ENCODE measurements at regions not wholly inside any gene's neighbourhood (a gene's known extent, or its start where the extent isn't known, plus 50 kb on each side); places are given as distances from the start of the nearest gene placed in this dataset.

DNA sequence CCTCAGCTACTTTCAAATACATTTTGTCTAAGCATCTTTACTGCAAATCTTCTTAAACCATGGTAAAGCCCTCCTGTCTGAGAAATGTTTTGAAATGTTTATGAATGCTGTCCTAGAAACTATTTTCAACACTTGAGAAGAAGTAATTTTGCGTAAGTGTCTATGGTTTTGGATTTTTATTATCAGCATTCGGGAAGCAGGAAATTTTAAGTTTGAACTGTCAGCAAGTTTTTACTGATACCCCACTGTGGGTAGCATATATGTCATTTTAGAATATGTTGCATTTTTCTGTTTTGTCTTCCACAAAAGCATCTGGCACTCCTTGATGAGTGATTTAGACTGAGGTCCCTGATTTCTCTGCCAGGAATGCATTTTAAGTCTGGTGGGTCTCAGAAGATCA lies 302.4 kb upstream of the GIMD1 start:
- H3K36me3 Mint-ChIP-seq, result no peaks in the 10 kb centered on the region
- DNase-seq (no peak), ATAC-seq (ENCODE audit: low read depth in 2 of 2) (no peak)
- no peak overlapping the region for H3K4me3 ChIP-seq (ENCODE audit: low read depth, low read length)
- no peaks in the 10 kb centered on the region for H3K27me3 ChIP-seq (ENCODE audit: control insufficient read depth, insufficient read depth, low read length)
- H3K27ac ChIP-seq (ENCODE audit: insufficient read depth, low read length, poor library complexity, severe bottlenecking), result no peak overlapping the region
- H3K9me3 Mint-ChIP-seq, result peaks cover 0 to 19% (median 4%) of the 10 kb centered on the region in 7 donors
- no peaks in the 10 kb centered on the region for H3K4me1 ChIP-seq (ENCODE audit: control insufficient read depth, insufficient read depth, low read length, poor library complexity, severe bottlenecking)
- no peaks in the 10 kb centered on the region for H3K36me3 ChIP-seq (ENCODE audit: control insufficient read depth, insufficient read depth, low read length)
- H3K4me1 Mint-ChIP-seq, result no peaks in the 10 kb centered on the region
- H3K9me3 ChIP-seq (ENCODE audit: control insufficient read depth in 2 of 2, low read length in 2 of 2), result no peaks in the 10 kb centered on the region
- H3K27me3 Mint-ChIP-seq, result no peaks in the 10 kb centered on the region
- no peak overlapping the region for H3K27ac Mint-ChIP-seq
- no peak overlapping the region for H3K4me3 Mint-ChIP-seq

DNA sequence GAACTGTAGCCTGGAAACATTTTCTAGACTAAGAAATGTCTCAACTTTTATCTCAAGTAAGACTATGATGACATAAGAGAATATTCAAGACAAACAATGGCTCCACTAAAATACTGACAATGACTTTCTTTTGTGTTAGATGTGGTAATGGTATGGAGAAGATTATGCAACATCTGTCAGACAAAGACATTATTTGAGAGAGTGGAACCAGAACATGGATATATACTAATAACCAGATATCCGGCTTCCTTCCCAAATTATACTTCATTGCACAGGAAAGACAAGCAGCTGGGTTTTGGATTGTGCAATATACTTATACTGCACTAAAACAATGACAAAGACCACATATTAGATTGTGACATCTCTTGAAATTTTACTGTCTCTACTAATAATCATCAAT lies 290.8 kb upstream of the GIMD1 start:
- H3K4me1 ChIP-seq (ENCODE audit: control insufficient read depth, insufficient read depth, low read length, poor library complexity, severe bottlenecking), result no peaks in the 10 kb centered on the region
- H3K4me3 ChIP-seq (ENCODE audit: low read depth, low read length), result no peak overlapping the region
- no peak for ATAC-seq (ENCODE audit: low read depth in 2 of 2)
- Mint-ChIP-seq H3K36me3 (no peaks in the 10 kb centered on the region), H3K27me3 (no peaks in the 10 kb centered on the region), H3K4me1 (no peaks in the 10 kb centered on the region), H3K27ac (no peak overlapping the region), H3K9me3 (peaks cover 0 to 2% (median 0%) of the 10 kb centered on the region in 7 donors), H3K4me3 (no peak overlapping the region)
- no peak for DNase-seq
- H3K27ac ChIP-seq (ENCODE audit: insufficient read depth, low read length, poor library complexity, severe bottlenecking), result no peak overlapping the region
- no peaks in the 10 kb centered on the region for H3K9me3 ChIP-seq (ENCODE audit: control insufficient read depth in 2 of 2, low read length in 2 of 2)
- H3K27me3 ChIP-seq (ENCODE audit: control insufficient read depth, insufficient read depth, low read length), result no peaks in the 10 kb centered on the region
- no peaks in the 10 kb centered on the region for H3K36me3 ChIP-seq (ENCODE audit: control insufficient read depth, insufficient read depth, low read length)

GRCh38 chr4:106652095-106652494 lies 283.5 kb upstream of the GIMD1 start:
- H3K27me3 Mint-ChIP-seq, result no peaks in the 10 kb centered on the region
- H3K27ac Mint-ChIP-seq, result no peak overlapping the region
- Histone ChIP-seq H3K4me3 (ENCODE audit: low read depth, low read length) (no peak overlapping the region), H3K36me3 (ENCODE audit: control insufficient read depth, insufficient read depth, low read length) (no peaks in the 10 kb centered on the region), H3K27me3 (ENCODE audit: control insufficient read depth, insufficient read depth, low read length) (no peaks in the 10 kb centered on the region), H3K4me1 (ENCODE audit: control insufficient read depth, insufficient read depth, low read length, poor library complexity, severe bottlenecking) (no peaks in the 10 kb centered on the region), H3K9me3 (ENCODE audit: control insufficient read depth in 2 of 2, low read length in 2 of 2) (no peaks in the 10 kb centered on the region), H3K27ac (ENCODE audit: insufficient read depth, low read length, poor library complexity, severe bottlenecking) (no peak overlapping the region)
- ATAC-seq (ENCODE audit: low read depth in 2 of 2), result no peak
- H3K9me3 Mint-ChIP-seq, result peaks cover 0 to 8% (median 5%) of the 10 kb centered on the region in 7 donors
- DNase-seq, result no peak
- no peaks in the 10 kb centered on the region for H3K4me1 Mint-ChIP-seq
- no peaks in the 10 kb centered on the region for H3K36me3 Mint-ChIP-seq
- H3K4me3 Mint-ChIP-seq, result no peak overlapping the region

DNA sequence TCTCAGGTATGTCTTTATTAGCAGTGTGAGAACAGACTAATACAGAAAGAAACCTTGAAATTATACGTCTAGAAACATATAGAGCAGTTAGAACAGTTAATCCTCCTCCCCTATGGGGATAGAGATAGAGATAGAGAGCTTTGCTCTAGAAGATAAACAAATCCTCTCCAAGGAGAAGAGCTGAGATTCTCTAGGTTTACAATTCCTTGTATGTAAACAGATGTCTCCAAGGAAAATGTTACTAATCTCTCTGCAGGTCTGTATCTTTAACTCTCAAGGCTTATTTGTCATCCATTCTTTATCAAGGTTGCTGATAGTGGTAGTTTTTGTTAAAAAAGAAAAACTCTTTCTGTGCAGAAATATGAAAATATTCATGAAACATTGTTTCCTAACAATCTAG lies 282.1 kb upstream of the GIMD1 start:
- H3K4me1 Mint-ChIP-seq, result no peaks in the 10 kb centered on the region
- Histone ChIP-seq H3K4me1 (ENCODE audit: control insufficient read depth, insufficient read depth, low read length, poor library complexity, severe bottlenecking) (no peaks in the 10 kb centered on the region), H3K27me3 (ENCODE audit: control insufficient read depth, insufficient read depth, low read length) (no peaks in the 10 kb centered on the region), H3K27ac (ENCODE audit: insufficient read depth, low read length, poor library complexity, severe bottlenecking) (no peak overlapping the region), H3K36me3 (ENCODE audit: control insufficient read depth, insufficient read depth, low read length) (no peaks in the 10 kb centered on the region), H3K9me3 (ENCODE audit: control insufficient read depth in 2 of 2, low read length in 2 of 2) (no peaks in the 10 kb centered on the region), H3K4me3 (ENCODE audit: low read depth, low read length) (no peak overlapping the region)
- no peaks in the 10 kb centered on the region for H3K36me3 Mint-ChIP-seq
- no peak overlapping the region for H3K4me3 Mint-ChIP-seq
- no peak for ATAC-seq (ENCODE audit: low read depth in 2 of 2)
- no peak overlapping the region for H3K27ac Mint-ChIP-seq
- no peaks in the 10 kb centered on the region for H3K27me3 Mint-ChIP-seq
- H3K9me3 Mint-ChIP-seq, result peaks cover 0 to 8% (median 5%) of the 10 kb centered on the region in 7 donors
- no peak for DNase-seq

DNA sequence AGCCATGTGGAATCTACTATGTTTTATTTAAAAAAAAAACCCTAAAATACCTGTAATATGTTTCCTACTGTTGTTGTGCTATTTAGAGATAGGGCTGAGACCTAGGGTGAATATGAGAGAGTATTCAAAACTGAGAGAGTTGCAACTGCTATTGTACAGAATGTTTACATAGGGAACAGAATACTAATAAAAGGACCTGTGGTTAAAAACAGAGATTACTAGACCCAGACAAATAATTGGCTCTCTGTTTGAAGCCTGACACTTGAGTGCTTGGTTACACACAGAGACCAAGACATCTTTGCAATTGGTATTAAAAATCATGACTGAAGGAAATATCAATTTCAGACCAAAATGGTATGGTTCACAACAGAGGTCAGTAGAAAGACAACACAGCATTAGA lies 278.9 kb upstream of the GIMD1 start:
- no peak overlapping the region for H3K4me3 ChIP-seq (ENCODE audit: low read depth, low read length)
- no peaks in the 10 kb centered on the region for H3K36me3 Mint-ChIP-seq
- H3K9me3 Mint-ChIP-seq, result peaks cover 0 to 19% (median 7%) of the 10 kb centered on the region in 7 donors
- no peak overlapping the region for H3K27ac Mint-ChIP-seq
- H3K4me3 Mint-ChIP-seq, result no peak overlapping the region
- H3K36me3 ChIP-seq (ENCODE audit: control insufficient read depth, insufficient read depth, low read length), result no peaks in the 10 kb centered on the region
- no peaks in the 10 kb centered on the region for H3K4me1 Mint-ChIP-seq
- DNase-seq, result no peak
- H3K27ac ChIP-seq (ENCODE audit: insufficient read depth, low read length, poor library complexity, severe bottlenecking), result no peak overlapping the region
- no peak for ATAC-seq (ENCODE audit: low read depth in 2 of 2)
- no peaks in the 10 kb centered on the region for H3K27me3 ChIP-seq (ENCODE audit: control insufficient read depth, insufficient read depth, low read length)
- no peaks in the 10 kb centered on the region for H3K27me3 Mint-ChIP-seq
- H3K4me1 ChIP-seq (ENCODE audit: control insufficient read depth, insufficient read depth, low read length, poor library complexity, severe bottlenecking), result no peaks in the 10 kb centered on the region
- no peaks in the 10 kb centered on the region for H3K9me3 ChIP-seq (ENCODE audit: control insufficient read depth in 2 of 2, low read length in 2 of 2)

DNA sequence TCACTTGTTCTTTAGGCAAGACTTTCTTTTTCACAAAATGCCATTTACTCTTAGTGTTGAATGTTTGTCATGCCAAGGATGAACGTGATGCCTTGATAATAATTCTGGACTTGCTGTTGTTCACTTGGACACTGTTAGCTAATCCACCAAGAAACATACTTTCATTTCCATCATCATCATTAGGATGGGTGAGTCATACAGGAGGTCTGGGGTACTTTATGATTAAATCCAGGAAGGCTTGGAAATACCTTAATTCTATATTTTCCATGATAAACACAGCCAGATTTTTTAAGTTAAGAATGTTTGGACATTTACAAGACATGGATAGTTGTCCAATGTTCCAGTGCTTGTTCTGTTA lies 260.7 kb upstream of the GIMD1 start:
- H3K27ac ChIP-seq (ENCODE audit: insufficient read depth, low read length, poor library complexity, severe bottlenecking), result no peak overlapping the region
- H3K9me3 ChIP-seq (ENCODE audit: control insufficient read depth in 2 of 2, low read length in 2 of 2), result no peaks in the 10 kb centered on the region
- no peaks in the 10 kb centered on the region for H3K4me1 Mint-ChIP-seq
- no peaks in the 10 kb centered on the region for H3K27me3 Mint-ChIP-seq
- no peaks in the 10 kb centered on the region for H3K36me3 ChIP-seq (ENCODE audit: control insufficient read depth, insufficient read depth, low read length)
- DNase-seq, result no peak
- no peaks in the 10 kb centered on the region for H3K36me3 Mint-ChIP-seq
- H3K4me1 ChIP-seq (ENCODE audit: control insufficient read depth, insufficient read depth, low read length, poor library complexity, severe bottlenecking), result no peaks in the 10 kb centered on the region
- no peak overlapping the region for H3K27ac Mint-ChIP-seq
- H3K4me3 ChIP-seq (ENCODE audit: low read depth, low read length), result no peak overlapping the region
- H3K27me3 ChIP-seq (ENCODE audit: control insufficient read depth, insufficient read depth, low read length), result no peaks in the 10 kb centered on the region
- ATAC-seq (ENCODE audit: low read depth in 2 of 2), result no peak
- no peak overlapping the region for H3K4me3 Mint-ChIP-seq
- peaks cover 0 to 7% (median 4%) of the 10 kb centered on the region in 7 donors for H3K9me3 Mint-ChIP-seq

- Mint-ChIP-seq H3K9me3 (peaks cover 0 to 7% (median 4%) of the 10 kb centered on the region in 7 donors), H3K27ac (no peak overlapping the region), H3K27me3 (no peaks in the 10 kb centered on the region), H3K4me1 (no peaks in the 10 kb centered on the region), H3K4me3 (no peak overlapping the region), H3K36me3 (no peaks in the 10 kb centered on the region)
- no peak for DNase-seq
- H3K9me3 ChIP-seq (ENCODE audit: control insufficient read depth in 2 of 2, low read length in 2 of 2), result no peaks in the 10 kb centered on the region
- ATAC-seq (ENCODE audit: low read depth in 2 of 2), result no peak
- no peaks in the 10 kb centered on the region for H3K27me3 ChIP-seq (ENCODE audit: control insufficient read depth, insufficient read depth, low read length)
- no peak overlapping the region for H3K4me3 ChIP-seq (ENCODE audit: low read depth, low read length)
- no peaks in the 10 kb centered on the region for H3K36me3 ChIP-seq (ENCODE audit: control insufficient read depth, insufficient read depth, low read length)
- no peak overlapping the region for H3K27ac ChIP-seq (ENCODE audit: insufficient read depth, low read length, poor library complexity, severe bottlenecking)
- no peaks in the 10 kb centered on the region for H3K4me1 ChIP-seq (ENCODE audit: control insufficient read depth, insufficient read depth, low read length, poor library complexity, severe bottlenecking)
Observed at GRCh38 chr4:106628586-106629267, 260.1 kb upstream of the GIMD1 start.

DNA sequence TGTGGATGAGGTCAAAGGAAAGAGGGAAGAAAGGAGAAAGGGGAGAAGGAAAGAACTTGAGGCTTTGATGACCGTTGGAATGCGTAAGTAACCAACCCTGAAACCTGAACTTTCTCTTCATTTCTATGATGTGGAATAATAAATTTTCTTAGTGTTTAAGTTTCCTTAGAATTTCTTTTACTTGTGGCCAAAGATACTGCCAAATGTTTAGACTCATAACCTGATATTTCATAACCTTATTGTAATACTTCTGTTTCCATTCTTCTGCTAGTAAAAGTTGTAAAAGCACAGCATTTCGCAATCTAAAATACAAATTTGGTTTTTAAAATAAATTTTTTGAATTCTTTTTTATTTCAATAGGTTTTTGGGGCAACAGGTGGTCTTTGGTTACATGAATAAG lies 258.5 kb upstream of the GIMD1 start:
- Histone ChIP-seq H3K27me3 (ENCODE audit: control insufficient read depth, insufficient read depth, low read length) (no peaks in the 10 kb centered on the region), H3K36me3 (ENCODE audit: control insufficient read depth, insufficient read depth, low read length) (no peaks in the 10 kb centered on the region), H3K4me3 (ENCODE audit: low read depth, low read length) (no peak overlapping the region), H3K27ac (ENCODE audit: insufficient read depth, low read length, poor library complexity, severe bottlenecking) (no peak overlapping the region), H3K9me3 (ENCODE audit: control insufficient read depth in 2 of 2, low read length in 2 of 2) (no peaks in the 10 kb centered on the region), H3K4me1 (ENCODE audit: control insufficient read depth, insufficient read depth, low read length, poor library complexity, severe bottlenecking) (no peaks in the 10 kb centered on the region)
- Mint-ChIP-seq H3K27me3 (no peaks in the 10 kb centered on the region), H3K36me3 (no peaks in the 10 kb centered on the region), H3K4me3 (no peak overlapping the region), H3K4me1 (no peaks in the 10 kb centered on the region), H3K27ac (no peak overlapping the region), H3K9me3 (peaks cover 0 to 7% (median 3%) of the 10 kb centered on the region in 7 donors)
- no peak for DNase-seq
- no peak for ATAC-seq (ENCODE audit: low read depth in 2 of 2)
